GM12878 (cell line): ENCODE measurements at regions not wholly inside any gene's neighbourhood (a gene's known extent, or its start where the extent isn't known, plus 50 kb on each side); places are given as distances from the start of the nearest gene placed in this dataset.

Experiments
- NRF1 ChIP-seq: conservative IDR thresholded peaks from 2 replicates; pipeline ENCODE4 v1.6.1; 2011; ENCODE audit warnings: mild to moderate bottlenecking, low read depth, low read length, improper control_type of control experiment
- POLR2A ChIP-seq: IDR thresholded peaks from 2 replicates; pipeline ENCODE4 v1.6.1; 2011; ENCODE audit warnings: low read depth, mild to moderate bottlenecking, low read length
- RUNX3 ChIP-seq: IDR thresholded peaks from 2 replicates; pipeline ENCODE4 v1.6.1; 2012; ENCODE audit warnings: low read length, inconsistent platforms

DNA sequence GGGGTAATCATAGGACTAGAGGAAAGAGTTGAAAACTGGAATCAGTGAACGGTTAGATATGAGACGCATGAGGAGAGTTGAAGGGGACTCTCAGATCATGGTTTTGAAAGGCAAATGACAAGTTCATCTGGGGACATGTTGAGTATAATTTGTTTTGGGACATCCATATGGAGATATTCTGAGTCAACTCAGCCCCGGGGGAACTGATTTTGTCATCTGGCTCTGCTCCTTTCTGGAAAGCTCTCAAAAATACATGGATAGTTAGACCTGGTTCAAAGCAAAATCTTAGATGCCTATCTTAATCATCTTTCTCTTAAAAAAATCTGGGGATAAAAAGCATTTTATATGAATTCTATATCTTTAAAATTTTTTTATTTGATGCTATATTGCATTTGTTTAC is 161.2 kb downstream of the SNX18 start:
- TF ChIP-seq POLR2A (no peak), RUNX3 (no peak), NRF1 (no peak)
